Right forelimb (tissue), 1 donor: ENCODE measurements at regions not wholly inside any gene's neighbourhood (a gene's known extent, or its start where the extent isn't known, plus 50 kb on each side); places are given as distances from the start of the nearest gene placed in this dataset.

Source experiments
- DNase-seq: peaks from one replicate; pipeline ENCODE4 v3.0.0-alpha.2; 2018

- DNase-seq = peak; percentile 53
Observed at GRCh38 chr21:38660333-38661196, 145.2 kb upstream of the ETS2 start.

- DNase-seq = peak; percentile 72
Observed at GRCh38 chr21:38661197-38661871, 144.4 kb upstream of the ETS2 start.

- DNase-seq = no peak
Observed at GRCh38 chr21:38661889-38662568, 143.7 kb upstream of the ETS2 start.

- no peak for DNase-seq
Observed at GRCh38 chr21:38663282-38663681, 142.4 kb upstream of the ETS2 start.

- no peak for DNase-seq
Observed at GRCh38 chr21:38664315-38664714, 141.4 kb upstream of the ETS2 start.

GRCh38 chr21:38664841-38665240 lies 140.9 kb upstream of the ETS2 start:
- no peak for DNase-seq

GRCh38 chr21:38667291-38667870 lies 138.3 kb upstream of the ETS2 start:
- no peak for DNase-seq

GRCh38 chr21:38668067-38668466 lies 137.7 kb upstream of the ETS2 start:
- no peak for DNase-seq

GRCh38 chr21:38668541-38668940 lies 137.2 kb upstream of the ETS2 start:
- DNase-seq = no peak

GRCh38 chr21:38669186-38669585 lies 136.5 kb upstream of the ETS2 start:
- no peak for DNase-seq

GRCh38 chr21:38670861-38671260 lies 134.9 kb upstream of the ETS2 start:
- no peak for DNase-seq

GRCh38 chr21:38671773-38672172 lies 134.0 kb upstream of the ETS2 start:
- DNase-seq = no peak

- DNase-seq = no peak
Observed at GRCh38 chr21:38675182-38675824, 130.4 kb upstream of the ETS2 start.

GRCh38 chr21:38678827-38679226 lies 126.9 kb upstream of the ETS2 start:
- DNase-seq = no peak

GRCh38 chr21:38679534-38679933 lies 126.2 kb upstream of the ETS2 start:
- DNase-seq = no peak

GRCh38 chr21:38680401-38680800 lies 125.3 kb upstream of the ETS2 start:
- DNase-seq = no peak

- no peak for DNase-seq
Observed at GRCh38 chr21:38683222-38683621, 122.5 kb upstream of the ETS2 start.

- no peak for DNase-seq
Observed at GRCh38 chr21:38688068-38688467, 117.7 kb upstream of the ETS2 start.

GRCh38 chr21:38691631-38692030 lies 114.1 kb upstream of the ETS2 start:
- no peak for DNase-seq

GRCh38 chr21:38696579-38696978 lies 109.2 kb upstream of the ETS2 start:
- DNase-seq = no peak

GRCh38 chr21:38699048-38699447 lies 106.7 kb upstream of the ETS2 start:
- no peak for DNase-seq

- DNase-seq = no peak
Observed at GRCh38 chr21:38702196-38702595, 103.5 kb upstream of the ETS2 start.

GRCh38 chr21:38709876-38710275 lies 95.9 kb upstream of the ETS2 start:
- DNase-seq = no peak
